K562 (cell line): ENCODE measurements at regions not wholly inside any gene's neighbourhood (a gene's known extent, or its start where the extent isn't known, plus 50 kb on each side); places are given as distances from the start of the nearest gene placed in this dataset.
"Not testable (repeated sequence)": the region's sequence is repeated elsewhere in the genome, so short reads cannot be mapped to it uniquely, and the experiment has no call there.

Experiments used
- ATAC-seq: fragments of 200-7000 bp; cut with Tn5 transposase; 3 replicates; pipeline ENCODE4 v1.9.1; 2020; ENCODE audit warnings: moderate library complexity
- BruUV-seq: library from RNA; stranded (reverse); fragments of 400-500 nt; replicated peaks from 2 replicates; lab custom pipeline; 2021; lab: Mats Ljungman, UMichigan
- CTCF ChIA-PET: fragments of 300-600 bp; formaldehyde crosslinking; extraction: SDS; loops from one replicate; lab custom pipeline; 2021; ENCODE audit warnings: low intra/inter-chr PET ratio; lab: Yijun Ruan, JAX
- POLR2A ChIA-PET: fragments of 300-600, 350-650 bp; sonication (Branson Sonifier 250); formaldehyde crosslinking; extraction: SDS; loops from one replicate; lab custom pipeline; 2021; ENCODE audit warnings: antibody characterized with exemption, inconsistent platforms; lab: Yijun Ruan, JAX
- DNase-seq, 4 experiments: peaks; one replicate each; pipeline versions ENCODE4 v3.0.0 to v3.0.0-alpha.2; 2011 to 2018; ENCODE audit warnings: low spot score in 3 of 4, mixed read lengths in 3 of 4; ENCODE audit errors: extremely low read depth in 1 of 4
- FAIRE-seq: peaks from 2 replicates; lab custom pipeline; 2011; peaks lifted over from hg19 to GRCh38; lab: Jason Lieb, UNC
- H2AFZ ChIP-seq: 2 replicates; pipeline ENCODE4 v1.6.0; 2011; ENCODE audit warnings: low read depth, low read length, control low read depth, inconsistent platforms
- H3K27ac ChIP-seq: fragments of 200-600 bp; 3 replicates; pipeline ENCODE4 v1.8.0; 2011; ENCODE audit warnings: low read depth, mild to moderate bottlenecking, control low read depth, inconsistent platforms, low read length, moderate library complexity, mixed read lengths; ENCODE audit errors: extremely low read depth
- H3K27me3 ChIP-seq, 2 experiments: fragments of 300-600 bp in 1 of 2; 2 replicates in 1 of 2; 3 replicates in 1 of 2; pipeline versions ENCODE4 v1.6.0 to v1.8.0; 2011; ENCODE audit warnings: inconsistent platforms in 2 of 2, low read length in 2 of 2, mild to moderate bottlenecking in 1 of 2, mixed read lengths in 1 of 2, moderate library complexity in 1 of 2; ENCODE audit not compliant: control insufficient read depth in 2 of 2, insufficient read depth in 2 of 2
- H3K36me3 ChIP-seq: fragments of 300-600 bp; 3 replicates; pipeline ENCODE4 v1.8.0; 2011; ENCODE audit warnings: mild to moderate bottlenecking, low read length, inconsistent platforms; ENCODE audit not compliant: control insufficient read depth, insufficient read depth
- H3K4me1 ChIP-seq, 2 experiments: fragments of 200-600 bp in 1 of 2; replicated peaks in 1 of 2; 2 replicates in 1 of 2; 3 replicates in 1 of 2; pipeline versions ENCODE4 v1.5.1 to v1.8.0; 2011; ENCODE audit warnings: inconsistent platforms in 2 of 2, low read length in 2 of 2, mild to moderate bottlenecking in 1 of 2, mixed read lengths in 1 of 2, moderate library complexity in 1 of 2; ENCODE audit not compliant: control insufficient read depth in 2 of 2, insufficient read depth in 2 of 2
- H3K4me2 ChIP-seq: 2 replicates; pipeline ENCODE4 v1.6.1; 2011; ENCODE audit warnings: low read length, control low read depth, inconsistent platforms, mixed read lengths; ENCODE audit not compliant: insufficient read depth
- H3K4me3 ChIP-seq: fragments of 200-600 bp; sonication (generic), shearing (Covaris generic); 2 replicates; pipeline ENCODE4 v1.5.1; 2016; ENCODE audit warnings: control low read depth, inconsistent platforms
- H3K79me2 ChIP-seq: fragments of 200-600 bp; 3 replicates; pipeline ENCODE4 v1.8.0; 2011; ENCODE audit warnings: low read length, inconsistent platforms; ENCODE audit not compliant: control insufficient read depth, insufficient read depth
- H3K9ac ChIP-seq, 2 experiments: 2 replicates each; pipeline versions ENCODE4 v1.6.0 to v1.6.1; 2011; ENCODE audit warnings: low read depth in 2 of 2, low read length in 2 of 2, control low read depth in 1 of 2, inconsistent platforms in 1 of 2, mild to moderate bottlenecking in 1 of 2, mixed read lengths in 1 of 2; ENCODE audit not compliant: insufficient read depth in 1 of 2
- H3K9me1 ChIP-seq: one replicate; pipeline ENCODE4 v1.6.0; 2011; ENCODE audit warnings: inconsistent platforms, mild to moderate bottlenecking, low read length, moderate library complexity; ENCODE audit not compliant: control insufficient read depth, insufficient read depth
- H3K9me3 ChIP-seq: replicated peaks from 2 replicates; pipeline ENCODE4 v1.5.1; 2011; ENCODE audit warnings: low read depth, low read length, inconsistent platforms; ENCODE audit not compliant: control insufficient read depth, insufficient read depth
- H4K20me1 ChIP-seq: replicated peaks from 2 replicates; pipeline ENCODE4 v1.6.1; 2011; ENCODE audit warnings: low read length, inconsistent platforms, mixed read lengths; ENCODE audit not compliant: control insufficient read depth, insufficient read depth
- RBM25 ChIP-seq: fragments of 200-400 bp; formaldehyde crosslinking; IDR thresholded peaks from 2 replicates; pipeline ENCODE4 v1.6.1; 2018; ENCODE audit warnings: low read length, low read depth, moderate library complexity; ENCODE audit not compliant: severe bottlenecking
- TFE3 ChIP-seq: fragments of 450-650 bp; formaldehyde crosslinking; IDR thresholded peaks from 2 replicates; pipeline ENCODE4 v1.4.0; 2020; ENCODE audit warnings: mild to moderate bottlenecking, mixed read lengths
- ZNF146 ChIP-seq: IDR thresholded peaks from one replicate; pipeline ENCODE4 v1.6.1; 2018; ENCODE audit warnings: missing compliant biosample characterization; ENCODE audit not compliant: unreplicated experiment
- WGBS: fragments of 100-300 bp; shearing (Covaris generic); methylation state at CpG from one replicate; pipeline ENCODE4 v1.1.6; 2016; ENCODE audit warnings: low coverage, mixed read lengths; ENCODE audit not compliant: insufficient coverage; ENCODE audit errors: missing lambda C conversion rate; 5-methylcytosine and 5-hydroxymethylcytosine counted together
- in situ Hi-C: fragments of 300-500 bp; cut with MboI; formaldehyde crosslinking; loops from 4 replicates; pipeline ENCODE4 v1.15.0; 2018; ENCODE audit warnings: inconsistent platforms, mixed read lengths
- intact Hi-C: fragments of 100-400 bp; cut with micrococcal nuclease; formaldehyde crosslinking; loops from 2 replicates; pipeline ENCODE4 v1.14.2; 2022

GRCh38 chr10:63677001-63677400 lies 155.8 kb downstream of the REEP3 start:
- no peaks in the 10 kb centered on the region for H3K9me3 ChIP-seq
- TF ChIP-seq TFE3 = no peak
- TF ChIP-seq, all 486 proteins: peak for 0
- FAIRE-seq = no peak
- H2AFZ ChIP-seq = no peak overlapping the region
- H3K4me2 ChIP-seq = no peak overlapping the region
- no peaks in the 10 kb centered on the region for H3K79me2 ChIP-seq
- ChIA-PET POLR2A (interaction anchor here (0.7 kb wide), 1 partner anchor 47 kb away, joined by 3 read pairs; no protein-coding TSS in a partner anchor), CTCF (no interaction called here)
- peaks cover 10 to 13% of the 10 kb centered on the region in 2 experiments for H3K27me3 ChIP-seq
- ATAC-seq = no peak
- H4K20me1 ChIP-seq = no peaks in the 10 kb centered on the region
- 0% methylated on average over 2 of the region's 2 CpGs for whole genome bisulfite sequencing
- intact Hi-C loops (no loop called here), in situ Hi-C loops (no loop called here)
- no peaks in the 10 kb centered on the region for H3K4me1 ChIP-seq
- no TSS peak for BruUV-seq
- no peak overlapping the region for H3K9ac ChIP-seq
- no peak overlapping the region for H3K27ac ChIP-seq
- H3K4me3 ChIP-seq = no peak overlapping the region
- no peak for DNase-seq
- no peaks in the 10 kb centered on the region for H3K36me3 ChIP-seq
- no peaks in the 10 kb centered on the region for H3K9me1 ChIP-seq

- peaks cover 4 to 11% of the 10 kb centered on the region in 2 experiments; a peak in 3 of 5 replicates for H3K27me3 ChIP-seq
- 13% methylated on average over 1 of the region's 1 CpG for WGBS
- H3K4me3 ChIP-seq, intact Hi-C loops, ATAC-seq, BruUV-seq, CTCF ChIA-PET, DNase-seq, H3K36me3 ChIP-seq, in situ Hi-C loops, H4K20me1 ChIP-seq, H3K4me1 ChIP-seq, H3K79me2 ChIP-seq, H3K9ac ChIP-seq, H3K9me1 ChIP-seq, H3K9me3 ChIP-seq, FAIRE-seq, H3K4me2 ChIP-seq, H2AFZ ChIP-seq, H3K27ac ChIP-seq: not testable (repeated sequence)
- TF ChIP-seq RBM25 = peak; percentile 49
- peak; percentile 73 for TF ChIP-seq ZNF146 (CRISPR knock-in tag)
- POLR2A ChIA-PET = interaction anchor here (1.0 kb wide), 1 partner anchor 10 kb away, joined by 4 read pairs; no protein-coding TSS in a partner anchor
Measured at GRCh38 chr10:63680545-63680944, 159.3 kb downstream of the REEP3 start.
